ENCODE measurements at regions not wholly inside any gene's neighbourhood (a gene's known extent, or its start where the extent isn't known, plus 50 kb on each side); places are given as distances from the start of the nearest gene placed in this dataset.
"Not testable (repeated sequence)": the region's sequence is repeated elsewhere in the genome, so short reads cannot be mapped to it uniquely, and the experiment has no call there.

DNA sequence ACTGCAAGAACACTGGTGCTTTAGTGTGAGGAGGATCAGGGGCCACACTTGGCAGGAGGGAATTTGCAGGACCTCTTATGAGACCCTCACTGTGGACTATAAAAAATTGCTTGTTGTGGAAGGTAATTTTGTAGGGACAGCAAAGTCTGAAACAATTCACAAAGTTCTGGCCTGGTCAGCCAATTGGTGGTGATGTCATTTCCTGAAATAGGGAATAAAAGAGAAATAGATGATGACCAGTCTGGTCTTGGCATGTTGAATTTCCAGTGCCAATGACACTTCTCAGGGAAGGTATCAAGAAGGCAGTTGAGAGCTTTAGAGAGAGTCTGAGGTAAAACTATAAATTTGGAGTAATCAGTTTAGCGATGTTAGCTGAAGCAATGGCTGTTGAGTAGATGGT, 129.3 kb upstream of the LMNTD1 start:
- TF ChIP-seq, protein P1, sequence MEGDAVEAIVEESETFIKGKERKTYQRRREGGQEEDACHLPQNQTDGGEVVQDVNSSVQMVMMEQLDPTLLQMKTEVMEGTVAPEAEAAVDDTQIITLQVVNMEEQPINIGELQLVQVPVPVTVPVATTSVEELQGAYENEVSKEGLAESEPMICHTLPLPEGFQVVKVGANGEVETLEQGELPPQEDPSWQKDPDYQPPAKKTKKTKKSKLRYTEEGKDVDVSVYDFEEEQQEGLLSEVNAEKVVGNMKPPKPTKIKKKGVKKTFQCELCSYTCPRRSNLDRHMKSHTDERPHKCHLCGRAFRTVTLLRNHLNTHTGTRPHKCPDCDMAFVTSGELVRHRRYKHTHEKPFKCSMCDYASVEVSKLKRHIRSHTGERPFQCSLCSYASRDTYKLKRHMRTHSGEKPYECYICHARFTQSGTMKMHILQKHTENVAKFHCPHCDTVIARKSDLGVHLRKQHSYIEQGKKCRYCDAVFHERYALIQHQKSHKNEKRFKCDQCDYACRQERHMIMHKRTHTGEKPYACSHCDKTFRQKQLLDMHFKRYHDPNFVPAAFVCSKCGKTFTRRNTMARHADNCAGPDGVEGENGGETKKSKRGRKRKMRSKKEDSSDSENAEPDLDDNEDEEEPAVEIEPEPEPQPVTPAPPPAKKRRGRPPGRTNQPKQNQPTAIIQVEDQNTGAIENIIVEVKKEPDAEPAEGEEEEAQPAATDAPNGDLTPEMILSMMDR (IDR thresholded peaks at IDR 0.05) = no peak
- no peak overlapping the region for H3K27ac Mint-ChIP-seq
- intact Hi-C loops (cut with micrococcal nuclease) = no loop called here
- no peaks in the 10 kb centered on the region for H3K4me1 Mint-ChIP-seq (ENCODE audit: low read depth)
- no peak for ATAC-seq
- H3K4me3 Mint-ChIP-seq = no peak overlapping the region
- H3K9me3 Mint-ChIP-seq = peaks cover 1% of the 10 kb centered on the region
- H3K27me3 Mint-ChIP-seq = no peaks in the 10 kb centered on the region
- no peaks in the 10 kb centered on the region for H3K36me3 Mint-ChIP-seq (ENCODE audit: low read depth)
- ChIA-PET CTCF (no interaction called here), POLR2A (no interaction called here)
- DNase-seq = no peak

DNA sequence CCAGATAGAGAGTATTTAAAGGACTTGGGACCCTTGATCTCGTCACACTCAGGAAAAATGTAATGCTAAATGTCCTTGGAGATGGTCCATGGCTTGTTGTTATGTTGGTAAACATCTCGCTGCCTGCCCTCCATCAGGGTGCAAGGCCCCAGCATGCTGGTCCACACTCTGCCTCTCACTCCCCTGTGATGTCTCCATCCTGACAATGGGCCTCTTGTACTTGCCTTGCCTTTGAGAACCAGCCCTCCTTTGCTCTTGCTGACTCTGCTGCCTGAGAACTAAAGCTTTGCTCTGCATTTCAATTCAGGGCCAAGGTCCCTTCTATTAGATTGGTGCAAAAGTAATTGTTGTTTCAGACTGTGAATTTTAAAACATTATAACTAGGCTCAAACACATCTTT, 131.0 kb upstream of the LMNTD1 start:
- POLR2A ChIA-PET = no interaction called here
- ATAC-seq = no peak
- TF ChIP-seq, protein P1 (IDR thresholded peaks at IDR 0.05) = no peak
- H3K27ac Mint-ChIP-seq = no peak overlapping the region
- no peak for DNase-seq
- no peaks in the 10 kb centered on the region for H3K36me3 Mint-ChIP-seq (ENCODE audit: low read depth)
- intact Hi-C loops (cut with micrococcal nuclease) = no loop called here
- no peaks in the 10 kb centered on the region for H3K4me1 Mint-ChIP-seq (ENCODE audit: low read depth)
- CTCF ChIA-PET = no interaction called here
- H3K4me3 Mint-ChIP-seq = no peak overlapping the region
- no peaks in the 10 kb centered on the region for H3K27me3 Mint-ChIP-seq
- H3K9me3 Mint-ChIP-seq = peaks cover 1% of the 10 kb centered on the region

DNA sequence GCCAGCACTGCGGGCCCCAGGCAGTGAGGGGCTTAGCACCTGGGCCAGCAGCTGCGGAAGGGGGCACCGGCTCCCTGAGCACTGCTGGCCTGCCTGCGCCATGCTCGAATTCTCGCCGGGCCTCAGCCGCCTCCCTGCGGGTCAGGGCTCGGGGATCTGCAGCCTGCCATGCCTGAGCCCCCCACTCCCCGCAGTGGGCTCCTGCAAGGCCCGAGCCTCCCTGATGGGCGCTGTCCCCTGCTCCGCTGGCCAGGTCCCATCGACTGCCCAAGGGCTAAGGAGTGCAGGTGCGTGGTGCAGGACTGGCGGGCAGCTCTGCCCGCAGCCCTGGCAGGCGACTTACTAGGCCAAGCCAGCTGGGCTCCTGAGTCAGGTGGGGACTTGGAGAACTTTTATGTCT, 133.3 kb upstream of the LMNTD1 start:
- ChIA-PET CTCF (no interaction called here), POLR2A (no interaction called here)
- Mint-ChIP-seq H3K4me1 (ENCODE audit: low read depth) (no peaks in the 10 kb centered on the region), H3K9me3 (peaks cover 1% of the 10 kb centered on the region), H3K4me3 (no peak overlapping the region), H3K36me3 (ENCODE audit: low read depth) (no peaks in the 10 kb centered on the region), H3K27ac (no peak overlapping the region), H3K27me3 (no peaks in the 10 kb centered on the region)
- TF ChIP-seq, protein P1 (IDR thresholded peaks at IDR 0.05) = no peak
- DNase-seq (no peak), ATAC-seq (no peak)
- intact Hi-C loops (cut with micrococcal nuclease) = no loop called here

DNA sequence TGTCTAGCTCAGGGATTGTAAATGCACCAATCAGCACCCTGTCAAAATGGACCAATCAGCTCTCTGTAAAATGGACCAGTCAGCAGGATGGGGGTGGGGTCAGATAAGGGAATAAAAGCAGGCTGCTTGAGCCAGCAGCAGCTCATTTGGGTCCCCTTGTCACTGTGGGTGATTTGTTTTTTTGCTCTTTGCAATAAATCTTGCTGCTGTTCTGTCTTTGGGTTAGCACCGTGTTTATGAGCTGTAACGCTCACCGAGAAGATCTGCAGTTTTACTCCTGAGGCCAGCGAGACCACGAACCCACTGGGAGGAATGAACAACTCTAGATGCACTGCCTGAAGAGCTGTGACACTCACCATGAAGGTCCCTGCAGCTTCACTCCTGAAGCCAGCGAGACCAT, 134.1 kb upstream of the LMNTD1 start:
- Mint-ChIP-seq H3K36me3 (ENCODE audit: low read depth) (no peaks in the 10 kb centered on the region), H3K4me1 (ENCODE audit: low read depth) (no peaks in the 10 kb centered on the region), H3K9me3 (peaks cover 1% of the 10 kb centered on the region), H3K27me3 (no peaks in the 10 kb centered on the region), H3K27ac (no peak overlapping the region), H3K4me3 (no peak overlapping the region)
- intact Hi-C loops (cut with micrococcal nuclease) = no loop called here
- ATAC-seq = no peak
- TF ChIP-seq, protein P1 (IDR thresholded peaks at IDR 0.05) = no peak
- ChIA-PET POLR2A (no interaction called here), CTCF (interaction anchor here (0.6 to 1.5 kb wide), 2 partner anchors 178 to 251 kb away, joined by 4 to 5 read pairs; no protein-coding TSS in a partner anchor)
- no peak for DNase-seq

DNA sequence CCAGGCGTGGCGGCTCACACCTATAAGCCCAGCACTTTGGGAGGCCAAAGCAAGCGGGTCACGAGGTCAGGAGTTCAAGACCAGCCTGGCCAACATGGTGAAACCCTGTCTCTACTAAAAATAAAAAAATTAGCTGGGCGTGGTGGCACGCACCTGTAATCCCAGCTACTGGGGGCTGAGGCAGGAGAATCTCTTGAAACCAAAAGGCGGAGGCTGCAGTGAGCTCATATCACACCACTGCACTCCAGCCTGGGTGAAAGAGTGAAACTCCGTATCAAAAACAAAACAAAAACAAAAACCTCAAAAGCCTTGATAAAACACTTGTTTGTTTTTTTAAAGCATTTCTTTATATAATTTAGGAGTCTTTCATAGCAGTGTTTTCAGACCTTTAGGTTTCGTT, 135.8 kb upstream of the LMNTD1 start:
- ATAC-seq; intact Hi-C loops (cut with micrococcal nuclease): not testable (repeated sequence)

DNA sequence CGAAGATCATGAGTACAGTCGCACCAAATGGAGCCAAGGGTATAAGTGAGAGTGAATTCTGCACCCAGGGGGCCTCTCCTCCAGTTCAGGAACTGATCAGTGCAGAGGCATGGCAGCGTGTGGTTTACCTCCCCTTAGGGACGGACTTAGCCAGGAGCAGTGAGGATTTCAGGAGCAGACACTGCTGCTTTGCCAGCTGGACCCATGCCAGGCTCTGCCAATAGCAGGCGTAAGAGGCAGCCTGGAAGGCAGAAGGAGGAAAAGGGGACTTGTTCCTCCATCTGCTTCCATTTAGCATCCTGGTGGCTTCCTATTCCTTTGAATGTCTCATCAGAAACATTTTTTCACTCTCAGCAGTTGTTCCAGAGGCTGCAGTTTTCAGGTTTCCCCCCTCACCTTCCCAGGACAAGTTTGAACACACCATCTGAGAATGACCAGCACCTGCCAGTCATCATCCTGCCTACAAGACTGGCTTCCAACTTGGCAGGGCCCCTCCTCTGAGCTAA, 137.0 kb upstream of the LMNTD1 start:
- no peak overlapping the region for H3K27ac Mint-ChIP-seq
- H3K27me3 Mint-ChIP-seq = no peaks in the 10 kb centered on the region
- H3K4me3 Mint-ChIP-seq = no peak overlapping the region
- H3K4me1 Mint-ChIP-seq (ENCODE audit: low read depth) = no peaks in the 10 kb centered on the region
- DNase-seq (no peak), ATAC-seq (no peak)
- TF ChIP-seq, protein P1 (IDR thresholded peaks at IDR 0.05) = no peak
- ChIA-PET CTCF (no interaction called here), POLR2A (no interaction called here)
- H3K9me3 Mint-ChIP-seq = peaks cover 1% of the 10 kb centered on the region
- intact Hi-C loops (cut with micrococcal nuclease) = no loop called here
- H3K36me3 Mint-ChIP-seq (ENCODE audit: low read depth) = no peaks in the 10 kb centered on the region

More for the DNA sequence above, 135.8 kb upstream of the LMNTD1 start:
- DNase-seq; H3K27me3 Mint-ChIP-seq; CTCF ChIA-PET; H3K4me3 Mint-ChIP-seq; H3K36me3 Mint-ChIP-seq (ENCODE audit: low read depth); H3K4me1 Mint-ChIP-seq (ENCODE audit: low read depth); POLR2A ChIA-PET; H3K27ac Mint-ChIP-seq; H3K9me3 Mint-ChIP-seq: not testable (repeated sequence)

Data from activated CD8-positive, alpha-beta T cell treated with anti-CD3 and anti-CD28 coated beads for 36 hours (primary cell).